Endothelial cell of umbilical vein (primary cell): ENCODE measurements at regions not wholly inside any gene's neighbourhood (a gene's known extent, or its start where the extent isn't known, plus 50 kb on each side); places are given as distances from the start of the nearest gene placed in this dataset.

Experiments used
- BruUV-seq: library from RNA; stranded (reverse); fragments of 400-500 nt; replicated peaks from 2 replicates; lab custom pipeline; 2021; lab: Mats Ljungman, UMichigan
- CTCF ChIA-PET: fragments of 300-600, 350-600 bp; sonication (Branson Sonifier 250); formaldehyde crosslinking; loops from one replicate; lab custom pipeline; 2021; ENCODE audit warnings: antibody characterized with exemption, inconsistent platforms; lab: Charles Lee
- POLR2A ChIA-PET: fragments of 300-600, 350-600 bp; sonication (Branson Sonifier 250); formaldehyde crosslinking; loops from one replicate; lab custom pipeline; 2021; ENCODE audit warnings: antibody characterized with exemption, inconsistent platforms; lab: Charles Lee
- DNase-seq: peaks from one replicate; pipeline ENCODE4 v3.0.0-alpha.2; 2011; ENCODE audit warnings: low read depth, low spot score
- FAIRE-seq: peaks from 2 replicates; lab custom pipeline; 2011; peaks lifted over from hg19 to GRCh38; lab: Jason Lieb, UNC
- H2AFZ ChIP-seq: 2 replicates; pipeline ENCODE4 v1.6.0; 2012; ENCODE audit warnings: low read depth, low read length, control low read depth, inconsistent platforms
- H3K27ac ChIP-seq: 2 replicates; pipeline ENCODE4 v1.5.1; 2011; ENCODE audit warnings: low read depth, mild to moderate bottlenecking, control low read depth, low read length, moderate library complexity; ENCODE audit not compliant: insufficient read depth
- H3K27me3 ChIP-seq, 2 experiments: 2 replicates each; pipeline versions ENCODE4 v1.6.0 to v1.6.1; 2011; ENCODE audit warnings: low read length in 2 of 2, mixed read lengths in 1 of 2; ENCODE audit not compliant: control insufficient read depth in 2 of 2, insufficient read depth in 2 of 2
- H3K36me3 ChIP-seq, 2 experiments: 2 replicates in 1 of 2; 3 replicates in 1 of 2; pipeline ENCODE4 v1.5.1; 2011; ENCODE audit warnings: low read length in 2 of 2, mild to moderate bottlenecking in 1 of 2, moderate library complexity in 1 of 2; ENCODE audit not compliant: control insufficient read depth in 2 of 2, insufficient read depth in 2 of 2; ENCODE audit errors: extremely low read depth in 1 of 2
- H3K4me1 ChIP-seq: 3 replicates; pipeline ENCODE4 v1.5.1; 2011; ENCODE audit warnings: mild to moderate bottlenecking, low read length; ENCODE audit not compliant: control insufficient read depth, insufficient read depth; ENCODE audit errors: extremely low read depth
- H3K4me2 ChIP-seq: 2 replicates; pipeline ENCODE4 v1.6.1; 2011; ENCODE audit warnings: low read length, control low read depth, mixed read lengths; ENCODE audit not compliant: insufficient read depth
- H3K4me3 ChIP-seq, 3 experiments: fragments of 200-600 bp in 1 of 3; sonication (generic), shearing (Covaris generic) in 1 of 3; replicated peaks in 1 of 3; 2 replicates each; pipeline ENCODE4 v1.5.1; 2011 to 2016; ENCODE audit warnings: control low read depth in 3 of 3, low read length in 3 of 3, mild to moderate bottlenecking in 2 of 3, inconsistent platforms in 1 of 3, low read depth in 1 of 3, moderate library complexity in 1 of 3; ENCODE audit not compliant: insufficient read depth in 1 of 3
- H3K79me2 ChIP-seq: 2 replicates; pipeline ENCODE4 v1.6.0; 2012; ENCODE audit warnings: low read length, inconsistent platforms; ENCODE audit not compliant: control insufficient read depth, insufficient read depth
- H3K9ac ChIP-seq: replicated peaks from 2 replicates; pipeline ENCODE3; 2011; ENCODE audit warnings: low read length, control low read depth; ENCODE audit not compliant: insufficient read depth; ENCODE audit errors: extremely low read depth
- H3K9me1 ChIP-seq: replicated peaks from 3 replicates; pipeline ENCODE4 v1.6.0; 2011; ENCODE audit warnings: mild to moderate bottlenecking, low read length; ENCODE audit not compliant: control insufficient read depth, insufficient read depth; ENCODE audit errors: extremely low read depth
- H3K9me3 ChIP-seq: replicated peaks from 2 replicates; pipeline ENCODE4 v1.5.1; 2012; ENCODE audit warnings: low read length, inconsistent platforms; ENCODE audit not compliant: control insufficient read depth, insufficient read depth
- H4K20me1 ChIP-seq: replicated peaks from 2 replicates; pipeline ENCODE3; 2011; ENCODE audit warnings: mild to moderate bottlenecking, low read length; ENCODE audit not compliant: control insufficient read depth, insufficient read depth; ENCODE audit errors: extremely low read depth
- CTCF ChIP-seq, 2 donors: IDR thresholded peaks; 1 replicate in 1 of 2; 2 replicates in 1 of 2; pipeline ENCODE4 v1.5.1; 2011; ENCODE audit warnings: low read length in 2 of 2, mild to moderate bottlenecking in 2 of 2, moderate library complexity in 2 of 2, control low read depth in 1 of 2, inconsistent platforms in 1 of 2, low read depth in 1 of 2; ENCODE audit not compliant: insufficient read depth in 1 of 2; ENCODE audit errors: extremely low read depth in 1 of 2
- EZH2 ChIP-seq: IDR thresholded peaks from 2 replicates; pipeline ENCODE4 v1.6.1; 2012; ENCODE audit warnings: borderline replicate concordance, low read depth, mild to moderate bottlenecking, moderate library complexity, low read length, inconsistent platforms; ENCODE audit not compliant: severe bottlenecking
- GATA2 ChIP-seq: IDR thresholded peaks from 2 replicates; pipeline ENCODE4 v1.7.0; 2011; ENCODE audit warnings: low read depth, mild to moderate bottlenecking, moderate library complexity, mixed read lengths, low read length; ENCODE audit not compliant: insufficient read length, insufficient read depth
- JUN ChIP-seq: IDR thresholded peaks from 2 replicates; pipeline ENCODE4 v1.6.1; 2011; ENCODE audit warnings: borderline replicate concordance, low read depth; ENCODE audit not compliant: insufficient read length, insufficient read depth
- MAX ChIP-seq: IDR thresholded peaks from 2 replicates; pipeline ENCODE4 v1.6.1; 2011; ENCODE audit not compliant: insufficient read depth, insufficient read length
- POLR2A ChIP-seq: IDR thresholded peaks from 2 replicates; pipeline ENCODE4 v1.6.1; 2012; ENCODE audit warnings: low read depth, mild to moderate bottlenecking, control low read depth, low read length
- dilution Hi-C: fragments of 300-500 bp; cut with MboI; formaldehyde crosslinking; loops from one replicate; pipeline ENCODE4 v1.15.0; 2019; ENCODE audit warnings: low sequenced_read_pairs; ENCODE audit not compliant: extremely low pct_ligation_motif_present
- intact Hi-C: fragments of 100-400 bp; cut with micrococcal nuclease; formaldehyde crosslinking; loops from one replicate; pipeline ENCODE4 v1.10.0; 2022

GRCh38 chr20:48102076-48102787 lies 317.0 kb upstream of the SULF2 start:
- Histone ChIP-seq H4K20me1 (no peaks in the 10 kb centered on the region), H3K27me3 (no peaks in the 10 kb centered on the region), H3K36me3 (no peaks in the 10 kb centered on the region), H2AFZ (no peak overlapping the region), H3K9me3 (no peaks in the 10 kb centered on the region), H3K9me1 (no peaks in the 10 kb centered on the region), H3K79me2 (no peaks in the 10 kb centered on the region), H3K27ac (no peak overlapping the region), H3K4me2 (no peak overlapping the region), H3K4me3 (no peak overlapping the region), H3K4me1 (no peaks in the 10 kb centered on the region), H3K9ac (no peak overlapping the region)
- DNase-seq (no peak), FAIRE-seq (no peak)
- no TSS peak for BruUV-seq
- dilution Hi-C loops (no loop called here), intact Hi-C loops (no loop called here)
- ChIA-PET CTCF (interaction anchor here (1.8 kb wide), 1 partner anchor 247 kb away, joined by 5 read pairs; no protein-coding TSS in a partner anchor), POLR2A (no interaction called here)
- TF ChIP-seq JUN (no peak), CTCF (IDR thresholded peaks at IDR 0.05; ENCODE audit: extremely low read depth in 1 of 2, insufficient read depth in 1 of 2, low read depth in 1 of 2, low read length in 2 of 2) (no peak), POLR2A (no peak), EZH2 (no peak), GATA2 (no peak), MAX (no peak)
